NB4 (cell line): ENCODE measurements at regions not wholly inside any gene's neighbourhood (a gene's known extent, or its start where the extent isn't known, plus 50 kb on each side); places are given as distances from the start of the nearest gene placed in this dataset.

ENCODE experiments used
- CTCF ChIP-seq: IDR thresholded peaks from one replicate; pipeline ENCODE4 v1.5.1; 2012; ENCODE audit warnings: low read depth, low read length
- MAX ChIP-seq: IDR thresholded peaks from 2 replicates; pipeline ENCODE4 v1.6.1; 2011; ENCODE audit warnings: low read depth, low read length
- MYC ChIP-seq: IDR thresholded peaks from 2 replicates; pipeline ENCODE4 v1.6.1; 2011; ENCODE audit warnings: low read depth, low read length
- POLR2A ChIP-seq: IDR thresholded peaks from 2 replicates; pipeline ENCODE4 v1.6.1; 2011; ENCODE audit warnings: mild to moderate bottlenecking; ENCODE audit not compliant: insufficient read length; ENCODE audit errors: extremely low read depth

- TF ChIP-seq CTCF: no peak
- no peak for TF ChIP-seq MAX
- no peak for TF ChIP-seq MYC
- no peak for TF ChIP-seq POLR2A
These were observed 59.0 kb upstream of the ATP8A1 start for GRCh38 chr4:42715807-42716482.
